COR-L47 (cell line): ENCODE measurements at regions not wholly inside any gene's neighbourhood (a gene's known extent, or its start where the extent isn't known, plus 50 kb on each side); places are given as distances from the start of the nearest gene placed in this dataset.
A peak's percentile ranks its signal among the peaks of the same experiment; 100 is the strongest.
"Not testable (repeated sequence)": the region's sequence is repeated elsewhere in the genome, so short reads cannot be mapped to it uniquely, and the experiment has no call there.

Source experiments
- DNase-seq: peaks from one replicate; lab custom pipeline; 2025; lab: John Stamatoyannopoulos, UW

GRCh38 chr15:63434576-63435186 lies 53.0 kb upstream of the CA12 start:
- peak; percentile 97 for DNase-seq

DNA sequence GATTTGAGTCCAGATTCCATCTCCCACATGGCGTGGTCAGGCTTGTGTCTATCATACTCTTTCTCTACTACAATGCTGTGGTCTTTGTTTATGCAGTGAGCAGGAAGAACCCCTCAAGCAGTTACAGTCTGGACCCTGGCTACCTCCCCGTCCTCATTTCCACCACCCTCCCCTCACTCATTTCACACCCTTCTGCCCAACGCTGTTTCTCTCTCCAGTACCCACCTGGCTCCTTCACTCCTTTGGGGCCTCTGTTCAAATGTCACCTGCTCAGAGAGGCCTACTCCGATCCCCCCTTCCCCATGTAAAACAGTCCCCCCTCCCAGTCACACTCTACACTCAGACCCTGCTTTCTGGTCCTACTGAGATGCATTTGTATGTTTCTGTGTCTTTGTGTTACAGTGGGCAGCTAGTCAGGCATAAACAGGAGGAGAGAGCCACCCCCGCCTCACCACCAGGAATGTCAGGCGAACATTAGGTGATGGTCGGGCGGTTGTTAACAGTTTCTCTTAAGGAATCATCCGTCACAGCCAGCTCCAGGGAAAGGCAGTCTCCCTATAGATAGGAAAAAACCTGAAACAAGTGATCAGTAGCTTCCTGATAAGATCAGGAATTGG lies 53.7 kb upstream of the CA12 start:
- DNase-seq: no peak

GRCh38 chr15:63436341-63436740 lies 54.7 kb upstream of the CA12 start:
- DNase-seq: no peak

DNA sequence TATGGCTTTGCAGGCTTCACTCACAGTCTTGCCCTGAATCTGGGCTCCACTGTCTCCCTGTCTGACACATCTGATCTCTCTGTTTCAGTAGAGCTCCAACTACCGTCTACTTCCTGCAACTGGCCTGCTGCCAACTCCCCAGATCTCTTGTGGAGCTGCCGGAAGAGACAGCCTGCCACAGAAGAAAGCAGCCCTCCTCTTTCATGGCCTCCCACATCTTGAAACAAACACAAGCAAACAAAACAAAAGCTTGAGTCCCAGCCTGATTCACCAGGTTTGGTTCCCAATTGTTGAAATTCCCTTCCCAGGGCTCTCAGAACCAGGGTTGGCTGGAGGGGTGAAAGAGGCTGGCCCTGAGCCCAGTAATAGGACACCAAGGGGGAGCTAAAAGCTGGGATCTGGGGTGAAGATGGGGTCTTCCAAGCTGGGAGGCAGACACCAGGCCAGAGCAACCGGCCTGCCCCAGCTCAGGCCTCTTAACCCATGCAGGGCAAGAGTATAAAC lies 55.3 kb upstream of the CA12 start:
- peak; percentile 89 for DNase-seq

DNA sequence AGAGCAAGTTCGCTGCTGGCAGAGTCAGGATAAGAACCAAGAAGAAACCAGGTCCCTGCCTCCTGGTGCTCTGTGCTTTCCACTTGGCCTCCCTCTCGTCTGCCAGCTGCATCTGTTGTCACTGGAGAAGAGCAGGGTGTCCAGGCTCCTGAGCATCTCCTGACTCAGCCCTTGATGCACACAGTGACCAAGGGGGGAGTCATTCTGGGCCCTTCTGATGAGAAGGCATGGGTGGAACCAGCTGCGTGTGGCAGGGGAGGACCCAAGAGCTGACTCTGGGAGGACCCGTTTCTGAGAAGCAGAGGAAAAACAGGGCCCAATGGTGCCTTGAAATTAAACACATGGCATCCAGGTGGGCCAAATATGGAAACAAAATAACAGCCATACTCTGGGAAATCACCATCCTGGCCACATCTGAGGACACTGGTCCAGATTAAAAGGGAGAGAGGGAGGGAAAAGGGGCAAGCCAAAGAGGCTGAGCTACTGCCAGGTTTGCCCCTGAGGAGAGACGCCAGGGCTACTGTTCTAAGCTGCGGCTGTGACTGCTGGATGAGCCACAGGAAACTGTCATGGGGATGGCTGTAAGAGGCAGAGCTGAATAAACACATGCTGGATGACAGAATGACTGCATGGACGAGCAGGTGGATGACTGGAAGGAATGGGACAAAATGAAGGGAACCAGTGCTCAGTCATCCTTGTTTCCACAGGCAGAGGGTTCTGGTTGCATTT lies 58.1 kb upstream of the CA12 start:
- DNase-seq: no peak

GRCh38 chr15:63440265-63440648 lies 58.6 kb upstream of the CA12 start:
- no peak for DNase-seq

GRCh38 chr15:63440756-63441155 lies 59.1 kb upstream of the CA12 start:
- DNase-seq: no peak

- DNase-seq: no peak
These were observed 59.6 kb upstream of the CA12 start for GRCh38 chr15:63441266-63441665.

GRCh38 chr15:63442080-63442479 lies 60.4 kb upstream of the CA12 start:
- no peak for DNase-seq

GRCh38 chr15:63444611-63445010 lies 59.8 kb upstream of the USP3 start:
- no peak for DNase-seq

GRCh38 chr15:63446255-63446654 lies 58.1 kb upstream of the USP3 start:
- DNase-seq: no peak

- peak; percentile 60 for DNase-seq
These were observed 57.2 kb upstream of the USP3 start for GRCh38 chr15:63447017-63447676.

DNA sequence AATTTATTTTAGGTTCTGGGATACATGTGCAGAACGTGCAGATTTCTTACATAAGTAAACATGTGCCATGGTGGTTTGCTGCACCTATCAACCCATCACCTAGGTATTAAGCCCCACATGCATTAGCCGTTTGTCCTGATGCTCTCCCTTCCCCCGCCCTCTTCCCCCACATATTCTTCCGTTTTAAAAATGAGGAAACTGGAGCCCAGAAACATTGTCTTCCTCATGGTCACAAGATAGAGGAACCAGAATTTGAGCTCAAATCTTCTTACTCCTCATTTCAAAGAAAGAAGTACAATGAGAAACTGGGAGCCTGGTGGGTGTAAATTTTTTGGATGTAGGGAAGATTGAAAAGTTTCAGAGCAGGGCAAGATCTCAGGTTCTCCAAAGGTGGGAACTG lies 56.1 kb upstream of the USP3 start:
- no peak for DNase-seq

DNA sequence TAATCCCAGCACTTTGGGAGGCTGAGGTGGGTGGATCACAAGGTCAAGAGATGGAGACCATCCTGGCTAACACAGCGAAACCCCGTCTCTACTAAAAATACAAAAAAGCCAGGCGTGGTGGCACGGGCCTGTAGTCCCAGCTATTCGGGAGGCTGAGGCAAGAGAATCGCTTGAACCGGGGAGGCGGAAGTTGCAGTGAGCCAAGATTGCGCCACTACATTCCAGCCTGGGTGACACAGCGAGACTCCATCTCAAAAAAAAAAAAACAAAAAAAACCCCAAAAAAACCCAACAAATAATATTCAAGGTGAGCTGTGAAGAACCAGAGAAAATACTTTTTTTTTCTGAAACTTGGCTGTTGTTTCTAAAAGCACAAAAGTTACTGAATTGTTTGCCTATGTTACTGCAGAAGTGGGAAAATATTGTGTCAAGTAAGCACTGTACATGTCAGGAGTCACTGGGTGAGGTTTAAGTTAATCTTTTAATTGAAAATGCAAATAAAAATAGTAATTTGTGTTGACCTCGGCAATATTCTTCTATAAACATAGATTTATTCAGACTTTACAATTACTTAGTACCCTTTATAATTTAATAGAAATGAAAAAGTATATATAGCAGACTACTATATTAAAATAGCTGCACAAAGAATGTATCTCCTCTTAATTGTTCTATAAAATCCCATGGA lies 55.4 kb upstream of the USP3 start:
- DNase-seq: not testable (repeated sequence)

GRCh38 chr15:63449731-63450130 lies 54.7 kb upstream of the USP3 start:
- DNase-seq: no peak

- DNase-seq: no peak
These were observed 53.5 kb upstream of the USP3 start for GRCh38 chr15:63450884-63451225.

GRCh38 chr15:63451671-63452315 lies 52.6 kb upstream of the USP3 start:
- DNase-seq: no peak

- no peak for DNase-seq
These were observed 51.7 kb upstream of the USP3 start for GRCh38 chr15:63452552-63453136.

GRCh38 chr15:63453186-63453905 lies 51.0 kb upstream of the USP3 start:
- no peak for DNase-seq

DNA sequence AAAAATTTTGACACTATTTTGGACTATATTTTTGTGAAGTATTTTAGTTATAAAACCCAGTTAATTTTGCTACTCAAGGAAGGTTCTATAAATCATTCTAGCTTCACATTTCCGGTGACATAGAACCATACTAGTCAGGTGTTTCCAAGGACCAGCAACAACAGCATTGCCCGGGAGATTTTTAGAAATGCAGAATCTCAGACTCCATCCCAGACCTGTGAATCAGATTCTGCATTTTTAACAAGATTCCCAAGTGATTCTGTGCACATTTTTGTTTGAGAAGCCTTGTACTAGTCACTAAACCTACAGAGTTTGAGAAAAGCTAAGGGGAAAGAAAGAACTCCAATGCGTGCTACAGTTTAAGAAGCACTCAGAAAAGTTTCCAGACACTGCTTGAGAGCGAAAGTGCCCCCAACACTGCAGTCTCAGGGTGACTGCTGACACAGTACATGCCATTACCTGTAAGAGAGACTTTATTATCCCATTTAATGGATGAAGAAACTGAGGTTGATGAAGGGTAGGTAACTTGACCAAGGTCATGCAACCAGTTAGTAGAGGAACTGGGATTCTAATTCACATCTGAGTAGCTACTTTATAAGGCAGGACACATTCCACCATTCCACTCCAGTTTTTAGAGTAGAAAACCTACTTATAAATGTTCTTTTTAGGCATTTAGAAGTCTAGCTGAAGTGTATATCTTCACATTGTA lies 49.7 kb upstream of the USP3 start:
- DNase-seq: no peak
